Fibroblast of mammary gland (primary cell): ENCODE measurements at regions not wholly inside any gene's neighbourhood (a gene's known extent, or its start where the extent isn't known, plus 50 kb on each side); places are given as distances from the start of the nearest gene placed in this dataset.

Experiments
- DNase-seq: peaks from one replicate; pipeline ENCODE4 v3.0.0-alpha.2; 2010; ENCODE audit warnings: low read depth
- H3K4me3 ChIP-seq: 2 replicates; pipeline ENCODE4 v1.5.1; 2011; ENCODE audit warnings: low read depth, mild to moderate bottlenecking, low read length, moderate library complexity; ENCODE audit not compliant: control insufficient read depth
- TF ChIP-seq, protein P1 (sequence below): conservative IDR thresholded peaks from 2 replicates; pipeline ENCODE4 v1.5.1; 2011; ENCODE audit warnings: low read depth, low read length, inconsistent platforms; ENCODE audit not compliant: control insufficient read depth, insufficient read depth

DNA sequence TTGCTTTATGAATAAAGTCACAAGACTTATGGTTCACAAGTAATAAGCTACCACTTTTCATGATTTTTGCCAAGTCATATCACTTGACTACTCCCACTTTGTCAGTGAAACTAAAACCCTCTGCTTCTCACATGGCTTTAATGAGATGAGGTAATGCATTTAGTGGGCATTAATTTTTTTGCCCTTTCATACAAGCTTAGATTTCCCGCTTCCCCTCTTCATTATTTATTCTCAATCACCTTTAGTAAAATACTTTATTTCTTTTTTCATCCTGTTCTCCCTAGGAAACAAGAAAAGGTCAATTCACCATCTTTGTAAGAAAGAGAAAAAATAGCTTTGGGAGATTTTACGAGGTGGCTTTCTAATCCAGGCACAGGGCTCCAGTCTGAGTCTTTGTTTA is 109.6 kb upstream of the STARD3NL start:
- no peak for DNase-seq

GRCh38 chr7:38069052-38069451 is 109.0 kb upstream of the STARD3NL start:
- TF ChIP-seq, protein P1, sequence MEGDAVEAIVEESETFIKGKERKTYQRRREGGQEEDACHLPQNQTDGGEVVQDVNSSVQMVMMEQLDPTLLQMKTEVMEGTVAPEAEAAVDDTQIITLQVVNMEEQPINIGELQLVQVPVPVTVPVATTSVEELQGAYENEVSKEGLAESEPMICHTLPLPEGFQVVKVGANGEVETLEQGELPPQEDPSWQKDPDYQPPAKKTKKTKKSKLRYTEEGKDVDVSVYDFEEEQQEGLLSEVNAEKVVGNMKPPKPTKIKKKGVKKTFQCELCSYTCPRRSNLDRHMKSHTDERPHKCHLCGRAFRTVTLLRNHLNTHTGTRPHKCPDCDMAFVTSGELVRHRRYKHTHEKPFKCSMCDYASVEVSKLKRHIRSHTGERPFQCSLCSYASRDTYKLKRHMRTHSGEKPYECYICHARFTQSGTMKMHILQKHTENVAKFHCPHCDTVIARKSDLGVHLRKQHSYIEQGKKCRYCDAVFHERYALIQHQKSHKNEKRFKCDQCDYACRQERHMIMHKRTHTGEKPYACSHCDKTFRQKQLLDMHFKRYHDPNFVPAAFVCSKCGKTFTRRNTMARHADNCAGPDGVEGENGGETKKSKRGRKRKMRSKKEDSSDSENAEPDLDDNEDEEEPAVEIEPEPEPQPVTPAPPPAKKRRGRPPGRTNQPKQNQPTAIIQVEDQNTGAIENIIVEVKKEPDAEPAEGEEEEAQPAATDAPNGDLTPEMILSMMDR = no peak

More for the DNA sequence above, 109.6 kb upstream of the STARD3NL start:
- TF ChIP-seq, protein P1 = no peak
- no peak overlapping the region for H3K4me3 ChIP-seq

DNA sequence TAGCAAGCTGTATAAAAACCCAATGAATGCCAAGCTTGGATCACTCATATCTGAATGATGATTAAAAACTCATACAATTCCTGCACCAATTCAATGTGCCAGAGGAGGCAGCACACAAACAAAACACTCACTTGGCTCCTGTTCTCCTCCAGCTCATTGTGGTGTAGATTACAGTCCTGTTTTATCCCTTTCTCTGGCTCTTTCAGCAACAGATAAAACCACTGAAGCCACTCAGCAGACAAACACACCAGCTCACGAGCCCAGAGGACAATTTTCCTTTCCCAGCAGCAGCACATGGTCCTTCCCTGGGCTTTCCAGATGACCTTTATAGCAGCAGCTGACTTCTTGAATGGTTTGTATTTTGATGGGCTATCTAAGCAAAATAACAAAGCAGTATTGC is 107.3 kb upstream of the STARD3NL start:
- DNase-seq = peak; percentile 27
- TF ChIP-seq, protein P1 = peak; percentile 47
- H3K4me3 ChIP-seq = no peak overlapping the region

More at GRCh38 chr7:38069052-38069451, 109.0 kb upstream of the STARD3NL start:
- DNase-seq = no peak
- H3K4me3 ChIP-seq = no peak overlapping the region

DNA sequence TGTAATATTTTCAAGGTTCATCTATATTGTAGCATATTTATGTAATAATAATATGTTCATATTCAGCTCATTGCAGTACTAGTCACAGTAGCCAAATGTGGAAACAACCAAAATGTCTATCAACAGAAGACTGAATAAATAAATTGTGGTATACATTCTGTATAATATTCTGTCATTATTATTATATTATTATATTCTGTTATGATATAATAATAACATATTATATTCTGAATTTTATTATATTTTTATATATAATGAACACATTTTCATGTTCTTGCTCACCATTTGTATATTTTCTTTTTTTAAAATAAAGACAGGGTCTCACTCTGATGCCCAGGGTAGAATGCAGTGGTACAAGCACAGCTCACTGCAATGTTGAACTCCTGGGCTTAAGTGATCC is 91.2 kb upstream of the STARD3NL start:
- H3K4me3 ChIP-seq = no peak overlapping the region
- DNase-seq = no peak
- TF ChIP-seq, protein P1 = no peak

DNA sequence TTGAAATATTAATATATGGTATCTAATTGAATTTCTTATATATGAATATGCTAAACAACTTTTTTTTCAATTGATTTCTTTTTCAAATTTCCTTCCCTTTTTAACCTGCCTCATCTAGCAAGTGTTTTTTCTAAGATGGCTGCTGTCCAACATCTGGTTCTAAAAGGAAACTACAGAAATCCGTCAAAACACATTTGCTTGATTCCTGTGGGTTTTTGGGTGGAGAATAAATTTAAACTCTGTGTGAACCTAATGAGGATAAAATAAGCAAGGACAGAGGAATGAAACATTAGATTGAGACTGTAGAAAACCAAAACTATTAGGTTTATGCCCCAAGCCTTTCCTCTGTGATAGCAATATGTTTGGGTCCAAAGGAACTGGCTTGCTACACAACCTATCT is 75.5 kb upstream of the STARD3NL start:
- DNase-seq = peak; percentile 22
- no peak overlapping the region for H3K4me3 ChIP-seq
- TF ChIP-seq, protein P1 = no peak

GRCh38 chr7:38105874-38106483 is 72.1 kb upstream of the STARD3NL start:
- H3K4me3 ChIP-seq = no peak overlapping the region
- peak; percentile 60 for DNase-seq
- TF ChIP-seq, protein P1 = peak; percentile 58
